K562 (cell line): ENCODE measurements at regions not wholly inside any gene's neighbourhood (a gene's known extent, or its start where the extent isn't known, plus 50 kb on each side); places are given as distances from the start of the nearest gene placed in this dataset.

Source experiments
- ATAC-seq: fragments of 200-7000 bp; cut with Tn5 transposase; 3 replicates; pipeline ENCODE4 v1.9.1; 2020; ENCODE audit warnings: moderate library complexity
- BruUV-seq: library from RNA; stranded (reverse); fragments of 400-500 nt; replicated peaks from 2 replicates; lab custom pipeline; 2021; lab: Mats Ljungman, UMichigan
- CTCF ChIA-PET: fragments of 300-600 bp; formaldehyde crosslinking; extraction: SDS; loops from one replicate; lab custom pipeline; 2021; ENCODE audit warnings: low intra/inter-chr PET ratio; lab: Yijun Ruan, JAX
- POLR2A ChIA-PET: fragments of 300-600, 350-650 bp; sonication (Branson Sonifier 250); formaldehyde crosslinking; extraction: SDS; loops from one replicate; lab custom pipeline; 2021; ENCODE audit warnings: antibody characterized with exemption, inconsistent platforms; lab: Yijun Ruan, JAX
- DNase-seq, 4 experiments: peaks; one replicate each; pipeline versions ENCODE4 v3.0.0 to v3.0.0-alpha.2; 2011 to 2018; ENCODE audit warnings: low spot score in 3 of 4, mixed read lengths in 3 of 4; ENCODE audit errors: extremely low read depth in 1 of 4
- FAIRE-seq: peaks from 2 replicates; lab custom pipeline; 2011; peaks lifted over from hg19 to GRCh38; lab: Jason Lieb, UNC
- H2AFZ ChIP-seq: 2 replicates; pipeline ENCODE4 v1.6.0; 2011; ENCODE audit warnings: low read depth, low read length, control low read depth, inconsistent platforms
- H3K27ac ChIP-seq: fragments of 200-600 bp; 3 replicates; pipeline ENCODE4 v1.8.0; 2011; ENCODE audit warnings: low read depth, mild to moderate bottlenecking, control low read depth, inconsistent platforms, low read length, moderate library complexity, mixed read lengths; ENCODE audit errors: extremely low read depth
- H3K27me3 ChIP-seq, 2 experiments: fragments of 300-600 bp in 1 of 2; 2 replicates in 1 of 2; 3 replicates in 1 of 2; pipeline versions ENCODE4 v1.6.0 to v1.8.0; 2011; ENCODE audit warnings: inconsistent platforms in 2 of 2, low read length in 2 of 2, mild to moderate bottlenecking in 1 of 2, mixed read lengths in 1 of 2, moderate library complexity in 1 of 2; ENCODE audit not compliant: control insufficient read depth in 2 of 2, insufficient read depth in 2 of 2
- H3K36me3 ChIP-seq: fragments of 300-600 bp; 3 replicates; pipeline ENCODE4 v1.8.0; 2011; ENCODE audit warnings: mild to moderate bottlenecking, low read length, inconsistent platforms; ENCODE audit not compliant: control insufficient read depth, insufficient read depth
- H3K4me1 ChIP-seq, 2 experiments: fragments of 200-600 bp in 1 of 2; replicated peaks in 1 of 2; 2 replicates in 1 of 2; 3 replicates in 1 of 2; pipeline versions ENCODE4 v1.5.1 to v1.8.0; 2011; ENCODE audit warnings: inconsistent platforms in 2 of 2, low read length in 2 of 2, mild to moderate bottlenecking in 1 of 2, mixed read lengths in 1 of 2, moderate library complexity in 1 of 2; ENCODE audit not compliant: control insufficient read depth in 2 of 2, insufficient read depth in 2 of 2
- H3K4me2 ChIP-seq: 2 replicates; pipeline ENCODE4 v1.6.1; 2011; ENCODE audit warnings: low read length, control low read depth, inconsistent platforms, mixed read lengths; ENCODE audit not compliant: insufficient read depth
- H3K4me3 ChIP-seq: fragments of 200-600 bp; sonication (generic), shearing (Covaris generic); 2 replicates; pipeline ENCODE4 v1.5.1; 2016; ENCODE audit warnings: control low read depth, inconsistent platforms
- H3K79me2 ChIP-seq: fragments of 200-600 bp; 3 replicates; pipeline ENCODE4 v1.8.0; 2011; ENCODE audit warnings: low read length, inconsistent platforms; ENCODE audit not compliant: control insufficient read depth, insufficient read depth
- H3K9ac ChIP-seq, 2 experiments: 2 replicates each; pipeline versions ENCODE4 v1.6.0 to v1.6.1; 2011; ENCODE audit warnings: low read depth in 2 of 2, low read length in 2 of 2, control low read depth in 1 of 2, inconsistent platforms in 1 of 2, mild to moderate bottlenecking in 1 of 2, mixed read lengths in 1 of 2; ENCODE audit not compliant: insufficient read depth in 1 of 2
- H3K9me1 ChIP-seq: one replicate; pipeline ENCODE4 v1.6.0; 2011; ENCODE audit warnings: inconsistent platforms, mild to moderate bottlenecking, low read length, moderate library complexity; ENCODE audit not compliant: control insufficient read depth, insufficient read depth
- H3K9me3 ChIP-seq: replicated peaks from 2 replicates; pipeline ENCODE4 v1.5.1; 2011; ENCODE audit warnings: low read depth, low read length, inconsistent platforms; ENCODE audit not compliant: control insufficient read depth, insufficient read depth
- H4K20me1 ChIP-seq: replicated peaks from 2 replicates; pipeline ENCODE4 v1.6.1; 2011; ENCODE audit warnings: low read length, inconsistent platforms, mixed read lengths; ENCODE audit not compliant: control insufficient read depth, insufficient read depth
- HNRNPLL ChIP-seq: fragments of 200-400 bp; formaldehyde crosslinking; IDR thresholded peaks from 2 replicates; pipeline ENCODE4 v1.6.1; 2017; ENCODE audit warnings: low read length, low read depth, mild to moderate bottlenecking; ENCODE audit not compliant: poor library complexity, severe bottlenecking
- MLLT1 ChIP-seq, 2 experiments: fragments of 450-650 bp; IDR thresholded peaks; 2 replicates each; pipeline ENCODE4 v1.6.1; 2016
- SRSF7 ChIP-seq: fragments of 200-400 bp; formaldehyde crosslinking; optimal IDR thresholded peaks from 2 replicates; pipeline ENCODE3; 2017; ENCODE audit warnings: mild to moderate bottlenecking, low read depth, low read length
- ZBTB17 ChIP-seq: fragments of 450-650 bp; formaldehyde crosslinking; IDR thresholded peaks from 2 replicates; pipeline ENCODE4 v1.4.0; 2020; ENCODE audit warnings: mild to moderate bottlenecking
- ZMIZ1 ChIP-seq, 2 experiments: fragments of 150-350 bp in 1 of 2; IDR thresholded peaks; 2 replicates each; pipeline ENCODE4 v1.6.1; 2012 to 2016; ENCODE audit warnings: low read depth in 2 of 2, low read length in 2 of 2, mild to moderate bottlenecking in 1 of 2, moderate library complexity in 1 of 2
- ZNF23 ChIP-seq: fragments of 250-450 bp; sonication (Bioruptor Pico); IDR thresholded peaks from 2 replicates; pipeline ENCODE4 v1.4.0; 2020; ENCODE audit warnings: mild to moderate bottlenecking
- ZNF318 ChIP-seq, 2 experiments: fragments of 450-650 bp; IDR thresholded peaks; 2 replicates each; pipeline ENCODE4 v1.6.1; 2016; ENCODE audit warnings: mild to moderate bottlenecking in 2 of 2, borderline replicate concordance in 1 of 2, low read depth in 1 of 2, moderate library complexity in 1 of 2
- in situ Hi-C: fragments of 300-500 bp; cut with MboI; formaldehyde crosslinking; loops from 4 replicates; pipeline ENCODE4 v1.15.0; 2018; ENCODE audit warnings: inconsistent platforms, mixed read lengths
- intact Hi-C: fragments of 100-400 bp; cut with micrococcal nuclease; formaldehyde crosslinking; loops from 2 replicates; pipeline ENCODE4 v1.14.2; 2022

- TF ChIP-seq ZNF318 (IDR thresholded peaks at IDR 0.05; ENCODE audit: borderline replicate concordance in 1 of 2, low read depth in 1 of 2): no peak
- TF ChIP-seq, all 486 proteins: peak for 0
These were observed 165.6 kb downstream of the SAMD5 start (continued) for GRCh38 chr6:147674099-147674498.

GRCh38 chr6:147674794-147675193 is 166.3 kb downstream of the SAMD5 start:
- Histone ChIP-seq H3K4me2 (no peak overlapping the region), H3K27ac (no peak overlapping the region), H3K4me1 (no peaks in the 10 kb centered on the region), H3K79me2 (peaks cover 23% of the 10 kb centered on the region; the same call in 2 of the 3 replicates), H3K36me3 (peaks cover 15% of the 10 kb centered on the region; the same call in 2 of the 3 replicates), H4K20me1 (no peaks in the 10 kb centered on the region), H3K27me3 (no peaks in the 10 kb centered on the region), H2AFZ (no peak overlapping the region), H3K9ac (no peak overlapping the region), H3K9me1 (no peaks in the 10 kb centered on the region), H3K4me3 (no peak overlapping the region), H3K9me3 (no peaks in the 10 kb centered on the region)
- in situ Hi-C loops (no loop called here), intact Hi-C loops (no loop called here)
- POLR2A ChIA-PET: interaction anchor here (0.8 to 1.3 kb wide), 2 partner anchors 9 to 23 kb away, joined by 4 to 6 read pairs; no protein-coding TSS in a partner anchor
- FAIRE-seq (no peak), ATAC-seq (no peak), DNase-seq (no peak)
- TF ChIP-seq SRSF7: no peak
- TF ChIP-seq MLLT1 (IDR thresholded peaks at IDR 0.05): peak in 1 of 2 experiments; percentile 68; a peak in 1 of 4 replicates
- peak; percentile 65; the same call in 1 of the 2 replicates for TF ChIP-seq ZBTB17 (CRISPR knock-in tag)
- TF ChIP-seq HNRNPLL: no peak
- TF ChIP-seq ZMIZ1 (IDR thresholded peaks at IDR 0.05; ENCODE audit: low read depth in 2 of 2, low read length in 2 of 2): 0 out of 4 replicates have a peak, but pooled peaks of 1 of the 2 experiments have one; percentile 39
- TF ChIP-seq ZNF23 (CRISPR knock-in tag): peak; percentile 93
- CTCF ChIA-PET: no interaction called here
- BruUV-seq: no TSS peak
